WTC11 (cell line): ENCODE measurements at regions not wholly inside any gene's neighbourhood (a gene's known extent, or its start where the extent isn't known, plus 50 kb on each side); places are given as distances from the start of the nearest gene placed in this dataset.

Experiments
- ATAC-seq: fragments of 200-7000 bp; cut with Tn5 transposase; 2 replicates; pipeline ENCODE4 v1.10.0; 2021; ENCODE audit warnings: mild to moderate bottlenecking, moderate library complexity
- CTCF ChIA-PET: fragments of 300-600 bp; sonication (Branson Sonifier 250); formaldehyde crosslinking; loops from one replicate; lab custom pipeline; 2021; ENCODE audit warnings: antibody characterized with exemption; lab: Charles Lee
- POLR2A ChIA-PET: fragments of 350-600 bp; sonication (Branson Sonifier 250); formaldehyde crosslinking; loops from one replicate; lab custom pipeline; 2021; ENCODE audit warnings: antibody characterized with exemption; lab: Charles Lee
- DNase-seq: peaks from one replicate; pipeline ENCODE4 v3.0.0; 2021; ENCODE audit warnings: low spot score
- H3K27ac Mint-ChIP-seq: 2 replicates; pipeline ENCODE4 v1.8.0; 2021; ENCODE audit warnings: mixed read lengths
- H3K27me3 Mint-ChIP-seq: 2 replicates; pipeline ENCODE4 v1.8.0; 2021; ENCODE audit warnings: low read depth, mild to moderate bottlenecking, moderate library complexity, mixed read lengths
- H3K36me3 Mint-ChIP-seq: 2 replicates; pipeline ENCODE4 v1.8.0; 2021; ENCODE audit warnings: mixed read lengths
- H3K4me1 Mint-ChIP-seq: 2 replicates; pipeline ENCODE4 v1.8.0; 2022; ENCODE audit warnings: mixed read lengths
- H3K4me3 Mint-ChIP-seq: 2 replicates; pipeline ENCODE4 v1.8.0; 2021; ENCODE audit warnings: mild to moderate bottlenecking, moderate library complexity, mixed read lengths
- H3K9me3 Mint-ChIP-seq: 2 replicates; pipeline ENCODE4 v1.8.0; 2021; ENCODE audit warnings: mixed read lengths
- ATF2 ChIP-seq: sonication (generic); formaldehyde crosslinking; IDR thresholded peaks from 2 replicates; pipeline ENCODE4 v1.8.1; 2022; ENCODE audit warnings: low read depth, missing genetic modification reagents, borderline replicate concordance
- ESRRA ChIP-seq: sonication (generic); formaldehyde crosslinking; IDR thresholded peaks from 2 replicates; pipeline ENCODE4 v1.8.1; 2022; ENCODE audit warnings: mild to moderate bottlenecking, missing genetic modification reagents, borderline replicate concordance
- FOXK1 ChIP-seq: sonication (generic); formaldehyde crosslinking; IDR thresholded peaks from 2 replicates; pipeline ENCODE4 v1.8.0; 2022; ENCODE audit warnings: mild to moderate bottlenecking, moderate library complexity, missing genetic modification reagents
- HMGXB4 ChIP-seq: sonication (generic); formaldehyde crosslinking; IDR thresholded peaks from 2 replicates; pipeline ENCODE4 v1.8.1; 2023; ENCODE audit warnings: mild to moderate bottlenecking, moderate library complexity, missing genetic modification reagents
- JUN ChIP-seq: sonication (generic); formaldehyde crosslinking; IDR thresholded peaks from 2 replicates; pipeline ENCODE4 v1.8.0; 2023; ENCODE audit warnings: mild to moderate bottlenecking, missing genetic modification reagents
- MXD4 ChIP-seq: fragments of 250-450 bp; sonication (Bioruptor Pico); IDR thresholded peaks from 2 replicates; pipeline ENCODE4 v1.8.0; 2021; ENCODE audit warnings: mild to moderate bottlenecking, moderate library complexity, borderline replicate concordance
- NFATC4 ChIP-seq: fragments of 250-450 bp; sonication (Bioruptor Pico); IDR thresholded peaks from 2 replicates; pipeline ENCODE4 v1.9.0; 2021; ENCODE audit warnings: mild to moderate bottlenecking
- RELA ChIP-seq: sonication (generic); formaldehyde crosslinking; IDR thresholded peaks from 2 replicates; pipeline ENCODE4 v1.8.1; 2022; ENCODE audit warnings: missing genetic modification reagents, mild to moderate bottlenecking, borderline replicate concordance
- TEAD4 ChIP-seq: sonication (generic); formaldehyde crosslinking; IDR thresholded peaks from 2 replicates; pipeline ENCODE4 v1.8.0; 2022; ENCODE audit warnings: mild to moderate bottlenecking, missing genetic modification reagents
- ZBTB21 ChIP-seq: sonication (generic); formaldehyde crosslinking; IDR thresholded peaks from 2 replicates; pipeline ENCODE4 v1.8.1; 2023; ENCODE audit warnings: mild to moderate bottlenecking, missing genetic modification reagents, borderline replicate concordance
- ZNF317 ChIP-seq: sonication (generic); formaldehyde crosslinking; IDR thresholded peaks from 2 replicates; pipeline ENCODE4 v1.8.1; 2023; ENCODE audit warnings: low read depth, mild to moderate bottlenecking, moderate library complexity, missing genetic modification reagents, borderline replicate concordance
- ZNF425 ChIP-seq: fragments of 250-450 bp; sonication (Bioruptor Pico); conservative IDR thresholded peaks from 2 replicates; pipeline ENCODE4 v1.9.0; 2021; ENCODE audit warnings: mild to moderate bottlenecking
- ZNF512 ChIP-seq: sonication (generic); formaldehyde crosslinking; IDR thresholded peaks from 2 replicates; pipeline ENCODE4 v1.8.1; 2022; ENCODE audit warnings: missing genetic modification reagents, borderline replicate concordance
- ZNF671 ChIP-seq: fragments of 250-450 bp; sonication (Bioruptor Pico); IDR thresholded peaks from 2 replicates; pipeline ENCODE4 v1.8.0; 2021; ENCODE audit warnings: mild to moderate bottlenecking
- TF ChIP-seq, protein P1 (sequence below): sonication (generic); formaldehyde crosslinking; IDR thresholded peaks from 2 replicates; pipeline ENCODE4 v1.8.0; 2022; ENCODE audit warnings: mild to moderate bottlenecking, missing genetic modification reagents
- TF ChIP-seq, protein P2 (sequence below): sonication (generic); formaldehyde crosslinking; IDR thresholded peaks from 2 replicates; pipeline ENCODE4 v1.8.1; 2022; ENCODE audit warnings: low read depth, mild to moderate bottlenecking, moderate library complexity, missing genetic modification reagents, borderline replicate concordance
- TF ChIP-seq, protein P3 (sequence below): fragments of 250-450 bp; sonication (Bioruptor Pico); IDR thresholded peaks from 2 replicates; pipeline ENCODE4 v1.9.0; 2021; ENCODE audit warnings: mild to moderate bottlenecking
- TF ChIP-seq, protein P4 (sequence below): sonication (generic); formaldehyde crosslinking; IDR thresholded peaks from 2 replicates; pipeline ENCODE4 v1.8.1; 2023; ENCODE audit warnings: mild to moderate bottlenecking, missing genetic modification reagents
- TF ChIP-seq, protein P5 (sequence below): fragments of 250-450 bp; sonication (Bioruptor Pico); IDR thresholded peaks from 2 replicates; pipeline ENCODE4 v2.1.2; 2022; ENCODE audit warnings: mild to moderate bottlenecking, moderate library complexity

- ATAC-seq (no peak), DNase-seq (no peak)
- no peak overlapping the region for H3K27ac Mint-ChIP-seq
- no peaks in the 10 kb centered on the region for H3K36me3 Mint-ChIP-seq
- H3K4me1 Mint-ChIP-seq: peaks cover 6% of the 10 kb centered on the region; the same call in 1 of the 2 replicates
- H3K4me3 Mint-ChIP-seq: no peak overlapping the region
- TF ChIP-seq ZNF317 (CRISPR knock-in tag): no peak
- TF ChIP-seq, protein P1, sequence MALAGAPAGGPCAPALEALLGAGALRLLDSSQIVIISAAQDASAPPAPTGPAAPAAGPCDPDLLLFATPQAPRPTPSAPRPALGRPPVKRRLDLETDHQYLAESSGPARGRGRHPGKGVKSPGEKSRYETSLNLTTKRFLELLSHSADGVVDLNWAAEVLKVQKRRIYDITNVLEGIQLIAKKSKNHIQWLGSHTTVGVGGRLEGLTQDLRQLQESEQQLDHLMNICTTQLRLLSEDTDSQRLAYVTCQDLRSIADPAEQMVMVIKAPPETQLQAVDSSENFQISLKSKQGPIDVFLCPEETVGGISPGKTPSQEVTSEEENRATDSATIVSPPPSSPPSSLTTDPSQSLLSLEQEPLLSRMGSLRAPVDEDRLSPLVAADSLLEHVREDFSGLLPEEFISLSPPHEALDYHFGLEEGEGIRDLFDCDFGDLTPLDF (CRISPR knock-in tag): no peak
- TF ChIP-seq NFATC4 (CRISPR knock-in tag): no peak
- TF ChIP-seq, protein P2, sequence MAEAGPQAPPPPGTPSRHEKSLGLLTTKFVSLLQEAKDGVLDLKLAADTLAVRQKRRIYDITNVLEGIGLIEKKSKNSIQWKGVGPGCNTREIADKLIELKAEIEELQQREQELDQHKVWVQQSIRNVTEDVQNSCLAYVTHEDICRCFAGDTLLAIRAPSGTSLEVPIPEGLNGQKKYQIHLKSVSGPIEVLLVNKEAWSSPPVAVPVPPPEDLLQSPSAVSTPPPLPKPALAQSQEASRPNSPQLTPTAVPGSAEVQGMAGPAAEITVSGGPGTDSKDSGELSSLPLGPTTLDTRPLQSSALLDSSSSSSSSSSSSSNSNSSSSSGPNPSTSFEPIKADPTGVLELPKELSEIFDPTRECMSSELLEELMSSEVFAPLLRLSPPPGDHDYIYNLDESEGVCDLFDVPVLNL (CRISPR knock-in tag): no peak
- no peak for TF ChIP-seq ZNF512 (CRISPR knock-in tag)
- CTCF ChIA-PET: no interaction called here
- peaks cover 3% of the 10 kb centered on the region; the same call in 1 of the 2 replicates for H3K9me3 Mint-ChIP-seq
- POLR2A ChIA-PET: interaction anchor here (0.7 kb wide), 1 partner anchor 193 kb away, joined by 6 read pairs; no protein-coding TSS in a partner anchor
- no peaks in the 10 kb centered on the region for H3K27me3 Mint-ChIP-seq
Measured at GRCh38 chr2:57399057-57399456, 647.5 kb upstream of the VRK2 start.

DNA sequence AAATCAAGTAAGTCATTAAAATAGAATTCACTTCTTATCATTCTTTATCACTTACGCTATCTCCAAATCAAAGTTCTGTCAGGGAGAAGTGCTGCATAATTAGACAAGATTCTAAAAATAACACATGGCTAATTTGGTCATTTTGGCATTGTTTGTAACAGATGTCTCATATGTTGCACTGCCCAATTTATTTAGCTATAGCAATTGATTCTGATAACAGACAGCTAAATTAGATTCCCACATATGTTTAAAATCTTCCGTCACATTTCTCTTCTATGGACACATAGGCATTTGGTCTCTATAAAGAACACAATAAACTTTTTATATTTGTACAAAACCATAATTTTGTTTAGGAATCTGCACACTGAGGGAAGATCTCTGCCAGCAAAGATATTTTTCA is 644.5 kb upstream of the VRK2 start:
- ChIA-PET POLR2A (no interaction called here), CTCF (interaction anchor here (0.5 kb wide), 1 partner anchor 417 kb away, joined by 3 read pairs; no protein-coding TSS in a partner anchor)
- ATAC-seq: no peak
- DNase-seq: no peak
- Mint-ChIP-seq H3K36me3 (no peaks in the 10 kb centered on the region), H3K9me3 (peaks cover 2% of the 10 kb centered on the region; the same call in 1 of the 2 replicates), H3K27me3 (no peaks in the 10 kb centered on the region), H3K27ac (no peak overlapping the region), H3K4me1 (peaks cover 2% of the 10 kb centered on the region; the same call in 1 of the 2 replicates), H3K4me3 (no peak overlapping the region)
- no peak for TF ChIP-seq MXD4 (CRISPR knock-in tag)
- TF ChIP-seq, protein P3, sequence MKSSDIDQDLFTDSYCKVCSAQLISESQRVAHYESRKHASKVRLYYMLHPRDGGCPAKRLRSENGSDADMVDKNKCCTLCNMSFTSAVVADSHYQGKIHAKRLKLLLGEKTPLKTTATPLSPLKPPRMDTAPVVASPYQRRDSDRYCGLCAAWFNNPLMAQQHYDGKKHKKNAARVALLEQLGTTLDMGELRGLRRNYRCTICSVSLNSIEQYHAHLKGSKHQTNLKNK (CRISPR knock-in tag): no peak
- no peak for TF ChIP-seq TEAD4
- no peak for TF ChIP-seq ZBTB21
- TF ChIP-seq, protein P4, sequence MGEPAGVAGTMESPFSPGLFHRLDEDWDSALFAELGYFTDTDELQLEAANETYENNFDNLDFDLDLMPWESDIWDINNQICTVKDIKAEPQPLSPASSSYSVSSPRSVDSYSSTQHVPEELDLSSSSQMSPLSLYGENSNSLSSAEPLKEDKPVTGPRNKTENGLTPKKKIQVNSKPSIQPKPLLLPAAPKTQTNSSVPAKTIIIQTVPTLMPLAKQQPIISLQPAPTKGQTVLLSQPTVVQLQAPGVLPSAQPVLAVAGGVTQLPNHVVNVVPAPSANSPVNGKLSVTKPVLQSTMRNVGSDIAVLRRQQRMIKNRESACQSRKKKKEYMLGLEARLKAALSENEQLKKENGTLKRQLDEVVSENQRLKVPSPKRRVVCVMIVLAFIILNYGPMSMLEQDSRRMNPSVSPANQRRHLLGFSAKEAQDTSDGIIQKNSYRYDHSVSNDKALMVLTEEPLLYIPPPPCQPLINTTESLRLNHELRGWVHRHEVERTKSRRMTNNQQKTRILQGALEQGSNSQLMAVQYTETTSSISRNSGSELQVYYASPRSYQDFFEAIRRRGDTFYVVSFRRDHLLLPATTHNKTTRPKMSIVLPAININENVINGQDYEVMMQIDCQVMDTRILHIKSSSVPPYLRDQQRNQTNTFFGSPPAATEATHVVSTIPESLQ (CRISPR knock-in tag): no peak
- TF ChIP-seq, protein P5, sequence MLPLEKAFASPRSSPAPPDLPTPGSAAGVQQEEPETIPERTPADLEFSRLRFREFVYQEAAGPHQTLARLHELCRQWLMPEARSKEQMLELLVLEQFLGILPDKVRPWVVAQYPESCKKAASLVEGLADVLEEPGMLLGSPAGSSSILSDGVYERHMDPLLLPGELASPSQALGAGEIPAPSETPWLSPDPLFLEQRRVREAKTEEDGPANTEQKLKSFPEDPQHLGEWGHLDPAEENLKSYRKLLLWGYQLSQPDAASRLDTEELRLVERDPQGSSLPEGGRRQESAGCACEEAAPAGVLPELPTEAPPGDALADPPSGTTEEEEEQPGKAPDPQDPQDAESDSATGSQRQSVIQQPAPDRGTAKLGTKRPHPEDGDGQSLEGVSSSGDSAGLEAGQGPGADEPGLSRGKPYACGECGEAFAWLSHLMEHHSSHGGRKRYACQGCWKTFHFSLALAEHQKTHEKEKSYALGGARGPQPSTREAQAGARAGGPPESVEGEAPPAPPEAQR (CRISPR knock-in tag): no peak
- TF ChIP-seq ESRRA (CRISPR knock-in tag): no peak
- no peak for TF ChIP-seq RELA (CRISPR knock-in tag)
- no peak for TF ChIP-seq ZNF671
- no peak for TF ChIP-seq FOXK1 (CRISPR knock-in tag)
- TF ChIP-seq JUN: no peak
- no peak for TF ChIP-seq ZNF317 (CRISPR knock-in tag)
- TF ChIP-seq ZNF425 (CRISPR knock-in tag): no peak
- no peak for TF ChIP-seq HMGXB4 (CRISPR knock-in tag)
- TF ChIP-seq ATF2 (CRISPR knock-in tag): no peak
